Fibroblast of lung (primary cell): ENCODE measurements at regions not wholly inside any gene's neighbourhood (a gene's known extent, or its start where the extent isn't known, plus 50 kb on each side); places are given as distances from the start of the nearest gene placed in this dataset.
A peak's percentile ranks its signal among the peaks of the same experiment; 100 is the strongest.

Experiments
- DNase-seq, 2 donors: peaks; one replicate each; pipeline versions ENCODE4 v3.0.0 to v3.0.0-alpha.2; 2010; ENCODE audit warnings: low read depth in 2 of 2
- H2AFZ ChIP-seq: 2 replicates; pipeline ENCODE4 v1.5.1; 2012; ENCODE audit warnings: low read length, control low read depth, inconsistent platforms
- H3K27ac ChIP-seq: 2 replicates; pipeline ENCODE4 v1.5.1; 2011; ENCODE audit warnings: low read length, control low read depth; ENCODE audit not compliant: insufficient read depth
- H3K27me3 ChIP-seq: 2 replicates; pipeline ENCODE4 v1.5.1; 2011; ENCODE audit warnings: mild to moderate bottlenecking, low read length; ENCODE audit not compliant: control insufficient read depth, insufficient read depth
- H3K36me3 ChIP-seq: 2 replicates; pipeline ENCODE4 v1.5.1; 2011; ENCODE audit warnings: low read length; ENCODE audit not compliant: control insufficient read depth, insufficient read depth
- H3K4me1 ChIP-seq: 2 replicates; pipeline ENCODE4 v1.5.1; 2011; ENCODE audit warnings: low read length; ENCODE audit not compliant: control insufficient read depth, insufficient read depth; ENCODE audit errors: extremely low read depth
- H3K4me2 ChIP-seq: 2 replicates; pipeline ENCODE4 v1.5.1; 2011; ENCODE audit warnings: low read length, control low read depth; ENCODE audit not compliant: insufficient read depth; ENCODE audit errors: extremely low read depth
- H3K4me3 ChIP-seq, 4 experiments: fragments of 200-600 bp in 1 of 4; sonication (generic) in 1 of 4; replicated peaks in 1 of 4; 2 replicates each; pipeline ENCODE4 v1.5.1; 2011 to 2016; ENCODE audit warnings: low read length in 4 of 4, low read depth in 3 of 4, mild to moderate bottlenecking in 3 of 4, control low read depth in 2 of 4, inconsistent platforms in 1 of 4, mixed read lengths in 1 of 4; ENCODE audit not compliant: insufficient read depth in 1 of 4; ENCODE audit errors: control extremely low read depth in 1 of 4
- H3K79me2 ChIP-seq: 2 replicates; pipeline ENCODE4 v1.5.1; 2012; ENCODE audit warnings: mild to moderate bottlenecking, low read length, inconsistent platforms; ENCODE audit not compliant: control insufficient read depth, insufficient read depth
- H3K9ac ChIP-seq: 2 replicates; pipeline ENCODE4 v1.5.1; 2011; ENCODE audit warnings: mild to moderate bottlenecking, low read length, control low read depth; ENCODE audit not compliant: insufficient read depth
- H3K9me3 ChIP-seq: 2 replicates; pipeline ENCODE4 v1.5.1; 2012; ENCODE audit warnings: low read depth, low read length; ENCODE audit not compliant: control insufficient read depth, insufficient read depth
- H4K20me1 ChIP-seq: 2 replicates; pipeline ENCODE4 v1.5.1; 2011; ENCODE audit warnings: low read length; ENCODE audit not compliant: control insufficient read depth, insufficient read depth; ENCODE audit errors: extremely low read depth
- CTCF ChIP-seq, 2 donors: IDR thresholded peaks in 1 of 2; conservative IDR thresholded peaks in 1 of 2; 1 replicate in 1 of 2; 2 replicates in 1 of 2; pipeline ENCODE4 v1.5.1; 2011 to 2012; ENCODE audit warnings: low read length in 2 of 2, control low read depth in 1 of 2, inconsistent platforms in 1 of 2, low read depth in 1 of 2, mild to moderate bottlenecking in 1 of 2
- EZH2 ChIP-seq: IDR thresholded peaks from 2 replicates; pipeline ENCODE4 v1.5.1; 2012; ENCODE audit warnings: low read length, control low read depth, mild to moderate bottlenecking; ENCODE audit errors: missing control alignments

DNA sequence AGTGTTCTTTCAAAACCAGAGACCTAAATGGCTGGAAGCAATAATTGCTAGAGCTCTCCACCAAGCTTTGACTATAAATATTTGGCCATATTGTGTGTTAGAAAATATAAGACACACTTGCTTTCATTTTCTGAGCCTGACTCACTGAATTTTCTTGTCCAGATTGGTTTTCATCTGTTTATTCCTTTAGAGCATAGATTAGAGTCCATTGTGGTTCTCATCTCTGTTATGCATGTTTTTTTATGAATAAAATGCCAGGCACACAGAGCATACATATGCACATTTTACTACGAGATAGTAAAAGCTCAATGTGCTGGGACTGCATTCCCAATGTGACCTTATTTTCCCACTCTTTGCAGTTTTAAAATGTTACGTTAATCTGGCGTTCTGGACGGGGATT lies 115.3 kb upstream of the MLIP start:
- no peak for TF ChIP-seq CTCF (conservative IDR thresholded peaks at IDR 0.05 in 1 of 2, IDR thresholded peaks at IDR 0.05 in 1 of 2; ENCODE audit: low read depth in 1 of 2, low read length in 2 of 2)
- TF ChIP-seq EZH2 = no peak

GRCh38 chr6:53998303-53998702 lies 112.9 kb upstream of the MLIP start:
- no peak overlapping the region for H3K27ac ChIP-seq
- TF ChIP-seq CTCF (conservative IDR thresholded peaks at IDR 0.05 in 1 of 2, IDR thresholded peaks at IDR 0.05 in 1 of 2; ENCODE audit: low read depth in 1 of 2, low read length in 2 of 2) = no peak
- H3K36me3 ChIP-seq = no peaks in the 10 kb centered on the region
- H3K79me2 ChIP-seq = no peaks in the 10 kb centered on the region
- no peak overlapping the region for H3K4me2 ChIP-seq
- H3K9ac ChIP-seq = no peak overlapping the region
- H3K4me3 ChIP-seq = no peak overlapping the region
- no peaks in the 10 kb centered on the region for H3K9me3 ChIP-seq
- no peaks in the 10 kb centered on the region for H3K27me3 ChIP-seq
- no peaks in the 10 kb centered on the region for H4K20me1 ChIP-seq
- no peak for DNase-seq
- no peaks in the 10 kb centered on the region for H3K4me1 ChIP-seq
- peak overlapping the region; percentile 58 for H2AFZ ChIP-seq

More for the DNA sequence above, 115.3 kb upstream of the MLIP start:
- H3K9ac ChIP-seq = no peak overlapping the region
- DNase-seq = no peak
- H3K4me1 ChIP-seq = no peaks in the 10 kb centered on the region
- H3K4me3 ChIP-seq = no peak overlapping the region
- H4K20me1 ChIP-seq = no peaks in the 10 kb centered on the region
- H2AFZ ChIP-seq = peak overlapping the region; percentile 15
- H3K4me2 ChIP-seq = no peak overlapping the region
- H3K36me3 ChIP-seq = no peaks in the 10 kb centered on the region
- no peaks in the 10 kb centered on the region for H3K27me3 ChIP-seq
- no peak overlapping the region for H3K27ac ChIP-seq
- H3K9me3 ChIP-seq = no peaks in the 10 kb centered on the region
- H3K79me2 ChIP-seq = no peaks in the 10 kb centered on the region

DNA sequence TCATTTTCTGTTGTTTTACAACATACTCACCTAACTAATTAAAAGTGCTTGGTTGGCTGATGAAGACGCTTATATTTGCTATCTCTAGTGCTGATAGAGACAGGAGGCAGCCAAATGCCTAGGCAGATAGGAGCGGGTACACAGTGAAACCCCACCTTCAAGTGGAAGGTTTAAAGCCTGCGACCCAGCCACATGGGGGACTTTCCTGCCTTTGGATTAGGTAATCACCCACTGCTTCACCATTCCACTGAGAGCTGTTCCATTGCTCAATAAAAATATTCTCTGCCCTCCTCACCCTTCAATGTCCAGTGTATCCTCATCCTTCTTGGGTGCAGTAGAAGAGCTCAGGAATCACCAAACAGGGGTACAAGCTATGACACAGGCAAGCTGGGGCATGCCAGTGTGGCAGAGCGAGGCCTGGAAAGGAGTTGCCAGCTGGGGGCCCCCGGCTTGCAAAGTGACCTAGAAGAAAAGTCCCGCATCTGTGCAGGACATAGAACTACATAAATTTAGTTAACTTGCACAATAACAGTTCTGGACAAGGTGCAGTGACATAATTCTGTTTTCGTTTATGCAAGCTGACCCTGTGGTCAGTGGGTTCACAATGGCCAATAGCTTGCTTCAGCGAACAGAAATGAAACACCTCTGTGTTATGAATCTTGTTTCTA lies 112.0 kb upstream of the MLIP start:
- no peak for DNase-seq
- no peaks in the 10 kb centered on the region for H3K9me3 ChIP-seq
- TF ChIP-seq EZH2 (no peak), CTCF (conservative IDR thresholded peaks at IDR 0.05 in 1 of 2, IDR thresholded peaks at IDR 0.05 in 1 of 2; ENCODE audit: low read depth in 1 of 2, low read length in 2 of 2) (no peak)
- H3K4me3 ChIP-seq = no peak overlapping the region
- no peaks in the 10 kb centered on the region for H3K4me1 ChIP-seq
- H4K20me1 ChIP-seq = no peaks in the 10 kb centered on the region
- no peaks in the 10 kb centered on the region for H3K36me3 ChIP-seq
- no peak overlapping the region for H3K27ac ChIP-seq
- H3K9ac ChIP-seq = no peak overlapping the region
- H2AFZ ChIP-seq = no peak overlapping the region
- H3K79me2 ChIP-seq = no peaks in the 10 kb centered on the region
- H3K4me2 ChIP-seq = no peak overlapping the region
- H3K27me3 ChIP-seq = no peaks in the 10 kb centered on the region
